ENCODE measurements at regions not wholly inside any gene's neighbourhood (a gene's known extent, or its start where the extent isn't known, plus 50 kb on each side); places are given as distances from the start of the nearest gene placed in this dataset.
"Not testable (repeated sequence)": the region's sequence is repeated elsewhere in the genome, so short reads cannot be mapped to it uniquely, and the experiment has no call there.

- Histone ChIP-seq H3K27me3 (ENCODE audit: control insufficient read depth in 1 of 2, insufficient read depth in 2 of 2, low read length in 2 of 2) (no peaks in the 10 kb centered on the region), H3K79me2 (ENCODE audit: insufficient read depth, low read length) (no peaks in the 10 kb centered on the region), H3K9me3 (ENCODE audit: low read length) (no peaks in the 10 kb centered on the region), H3K4me3 (replicated peaks in 1 of 3; ENCODE audit: insufficient read depth in 1 of 3, low read depth in 2 of 3, low read length in 3 of 3) (no peak overlapping the region), H2AFZ (ENCODE audit: low read length) (no peak overlapping the region), H4K20me1 (ENCODE audit: insufficient read depth, low read length) (no peaks in the 10 kb centered on the region), H3K27ac (ENCODE audit: extremely low read length, insufficient read depth, low read length) (no peak overlapping the region), H3K4me2 (ENCODE audit: low read depth, low read length) (no peak overlapping the region), H3K9ac (ENCODE audit: insufficient read depth, low read depth, low read length) (no peak overlapping the region), H3K36me3 (replicated peaks in 1 of 2; ENCODE audit: control insufficient read depth in 1 of 2, insufficient read depth in 2 of 2, low read length in 2 of 2) (no peaks in the 10 kb centered on the region), H3K4me1 (ENCODE audit: insufficient read depth, low read length) (peaks cover 20% of the 10 kb centered on the region)
- in situ Hi-C loops (cut with HindIII; ENCODE audit: extremely low pct_ligation_motif_present, low pct_unique_long_range_greater_than_20kb) (no loop called here), intact Hi-C loops (cut with micrococcal nuclease; ENCODE audit: unreplicated experiment) (no loop called here)
- DNase-seq (ENCODE audit: low spot score) = peak; percentile 27
- 0% methylated on average over 1 of the region's 1 CpG for WGBS (ENCODE audit: low lambda C conversion rate)
- no TSS peak for BruUV-seq (replicated peaks)
- peak; percentile 38; the same call in 1 of the 2 replicates for TF ChIP-seq ZBTB40 (IDR thresholded peaks at IDR 0.05)
- TF ChIP-seq ZBTB40 (CRISPR knock-in tag; IDR thresholded peaks at IDR 0.05) = peak; percentile 61; the same call in 1 of the 2 replicates
- TF ChIP-seq MYPOP (CRISPR knock-in tag; IDR thresholded peaks at IDR 0.05) = no peak
- CTCF ChIA-PET (ENCODE audit: low intra/inter-chr PET ratio, low total read pairs) = no interaction called here
- POLR2A ChIA-PET = no interaction called here
- FAIRE-seq = no peak
- ATAC-seq = no peak
These were observed 68.3 kb downstream of the DYRK2 start for GRCh38 chr12:67716817-67717216.

GRCh38 chr12:67719303-67719702, 70.8 kb downstream of the DYRK2 start:
- H2AFZ ChIP-seq (ENCODE audit: low read length); H4K20me1 ChIP-seq (ENCODE audit: insufficient read depth, low read length); H3K27me3 ChIP-seq (ENCODE audit: control insufficient read depth in 1 of 2, insufficient read depth in 2 of 2, low read length in 2 of 2); H3K36me3 ChIP-seq (replicated peaks in 1 of 2; ENCODE audit: control insufficient read depth in 1 of 2, insufficient read depth in 2 of 2, low read length in 2 of 2); FAIRE-seq; CTCF ChIA-PET (ENCODE audit: low intra/inter-chr PET ratio, low total read pairs); DNase-seq (ENCODE audit: low spot score); H3K79me2 ChIP-seq (ENCODE audit: insufficient read depth, low read length); H3K9me3 ChIP-seq (ENCODE audit: low read length); intact Hi-C loops (cut with micrococcal nuclease; ENCODE audit: unreplicated experiment); H3K9ac ChIP-seq (ENCODE audit: insufficient read depth, low read depth, low read length); H3K4me3 ChIP-seq (replicated peaks in 1 of 3; ENCODE audit: insufficient read depth in 1 of 3, low read depth in 2 of 3, low read length in 3 of 3); POLR2A ChIA-PET; in situ Hi-C loops (cut with HindIII; ENCODE audit: extremely low pct_ligation_motif_present, low pct_unique_long_range_greater_than_20kb); H3K27ac ChIP-seq (ENCODE audit: extremely low read length, insufficient read depth, low read length); H3K4me2 ChIP-seq (ENCODE audit: low read depth, low read length); ATAC-seq; BruUV-seq (replicated peaks): not testable (repeated sequence)
- H3K4me1 ChIP-seq (ENCODE audit: insufficient read depth, low read length) = peaks cover 20% of the 10 kb centered on the region
- no CpG with 5 or more reads among the region's 30 CpGs for WGBS (ENCODE audit: low lambda C conversion rate)
